GM19351 (cell line): ENCODE measurements at regions not wholly inside any gene's neighbourhood (a gene's known extent, or its start where the extent isn't known, plus 50 kb on each side); places are given as distances from the start of the nearest gene placed in this dataset.

Experiments used
- ATAC-seq: cut with Tn5 transposase; IDR thresholded peaks from one replicate; pipeline ENCODE4 v1.9.1; 2021; ENCODE audit warnings: mild to moderate bottlenecking, moderate library complexity; ENCODE audit not compliant: unreplicated experiment

DNA sequence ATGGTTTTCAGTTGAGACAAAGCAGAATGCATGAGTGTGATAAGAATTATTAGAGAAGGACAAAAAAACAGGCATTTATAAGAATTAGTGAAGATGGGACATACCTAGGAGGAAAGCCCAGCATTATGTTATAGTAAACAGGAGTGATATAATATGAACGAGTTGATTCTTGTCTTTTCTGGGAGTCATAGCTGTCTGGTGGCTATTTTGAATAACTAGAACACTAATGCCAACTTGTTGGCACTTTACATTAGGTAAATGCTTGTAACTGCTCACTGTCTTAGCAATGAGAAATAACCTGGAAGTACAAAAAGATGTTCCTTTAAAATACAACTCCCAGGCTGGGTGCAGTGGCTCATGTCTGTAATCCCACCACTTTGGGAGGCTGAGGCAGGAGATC is 540.8 kb upstream of the SPHKAP start:
- ATAC-seq, result no peak

- no peak for ATAC-seq
These were observed 539.4 kb upstream of the SPHKAP start for GRCh38 chr2:228720895-228721294.

DNA sequence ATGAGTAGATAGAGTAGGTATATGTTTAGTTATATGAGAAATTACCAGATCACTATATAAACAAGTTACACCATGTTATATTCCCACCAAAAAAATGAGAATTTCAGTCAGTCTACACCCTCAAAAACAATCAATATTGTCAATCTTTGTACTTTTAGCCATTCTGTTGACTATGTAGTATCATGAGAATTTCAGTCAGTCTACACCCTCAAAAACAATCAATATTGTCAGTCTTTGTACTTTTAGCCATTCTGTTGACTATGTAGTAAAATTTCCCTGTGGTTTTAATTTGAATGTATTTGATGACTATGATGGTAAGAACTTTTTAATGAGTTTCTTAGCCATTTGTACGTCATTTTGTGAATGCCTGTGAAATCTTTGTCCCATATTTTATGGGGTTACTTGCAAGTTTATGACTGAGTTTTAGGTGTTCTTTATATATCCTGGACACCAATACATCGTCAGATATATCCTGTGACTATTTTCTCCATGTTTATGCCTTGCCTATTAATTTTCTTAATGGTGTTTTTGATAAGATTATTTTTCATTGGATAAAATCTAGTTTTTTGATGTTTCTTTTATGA is 528.4 kb upstream of the SPHKAP start:
- ATAC-seq, result no peak

DNA sequence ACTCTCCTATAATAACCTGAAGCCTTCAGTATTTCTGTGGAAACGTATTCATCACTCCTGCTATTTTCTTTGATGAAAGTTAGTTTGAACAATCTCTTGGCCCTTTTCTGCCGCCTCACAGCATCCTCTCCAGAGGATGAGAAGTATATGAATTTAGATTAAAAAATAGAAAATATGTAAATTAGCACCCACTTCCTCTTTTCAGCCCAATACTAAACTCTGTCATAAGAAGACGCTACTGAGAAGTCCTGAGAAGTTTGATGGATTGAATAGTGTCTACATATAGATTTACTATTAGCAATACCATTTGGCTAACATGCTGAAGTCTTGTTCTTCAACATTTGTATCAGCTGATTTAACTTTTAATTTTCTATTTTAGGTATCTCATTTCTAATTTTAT is 526.4 kb upstream of the SPHKAP start:
- ATAC-seq, result no peak

DNA sequence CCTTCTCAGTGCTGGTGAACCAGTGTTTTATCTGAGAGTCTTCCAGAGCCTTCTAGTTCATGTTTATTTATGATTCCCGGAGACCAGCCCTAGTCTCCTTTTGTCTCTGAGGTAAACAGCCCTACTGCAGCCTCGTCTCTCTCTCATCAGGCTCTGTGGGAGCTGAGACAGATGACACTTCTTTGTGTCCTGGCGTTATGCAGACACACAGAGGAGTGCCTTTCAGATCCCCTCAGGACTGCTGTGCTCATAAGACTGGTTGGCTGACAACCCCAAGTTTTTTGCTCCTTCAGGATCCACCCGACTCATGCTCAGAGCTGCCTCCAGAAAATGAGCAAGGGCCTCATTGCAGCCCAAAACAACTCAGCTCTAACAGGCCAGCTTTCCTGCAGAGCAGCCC is 523.8 kb upstream of the SPHKAP start:
- ATAC-seq, result no peak

GRCh38 chr2:228703152-228703551 is 521.7 kb upstream of the SPHKAP start:
- no peak for ATAC-seq

GRCh38 chr2:228701506-228701905 is 520.0 kb upstream of the SPHKAP start:
- no peak for ATAC-seq

- no peak for ATAC-seq
These were observed 519.2 kb upstream of the SPHKAP start for GRCh38 chr2:228700638-228701037.

DNA sequence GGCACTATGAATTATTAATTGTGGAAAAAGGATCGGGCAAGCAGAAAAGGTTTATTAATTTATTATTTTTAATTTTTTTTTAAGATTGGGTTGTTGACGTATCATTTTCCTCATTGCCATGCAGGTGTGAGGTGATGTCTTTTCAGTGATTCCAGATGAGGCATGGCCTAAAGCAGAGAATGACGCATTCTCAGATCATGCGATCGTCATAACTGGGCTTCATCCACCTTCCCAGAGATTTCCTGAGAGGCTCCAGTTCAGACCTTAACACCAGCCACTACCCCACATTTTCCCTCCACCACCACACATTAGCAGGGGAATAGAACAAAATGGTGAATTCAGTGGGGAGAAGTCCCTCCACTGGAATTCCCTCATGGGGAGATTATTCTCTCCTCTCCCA is 518.4 kb upstream of the SPHKAP start:
- ATAC-seq, result no peak

GRCh38 chr2:228699400-228699799 is 517.9 kb upstream of the SPHKAP start:
- ATAC-seq, result no peak

GRCh38 chr2:228698963-228699362 is 517.5 kb upstream of the SPHKAP start:
- no peak for ATAC-seq

- no peak for ATAC-seq
These were observed 516.0 kb upstream of the SPHKAP start for GRCh38 chr2:228697456-228697855.

DNA sequence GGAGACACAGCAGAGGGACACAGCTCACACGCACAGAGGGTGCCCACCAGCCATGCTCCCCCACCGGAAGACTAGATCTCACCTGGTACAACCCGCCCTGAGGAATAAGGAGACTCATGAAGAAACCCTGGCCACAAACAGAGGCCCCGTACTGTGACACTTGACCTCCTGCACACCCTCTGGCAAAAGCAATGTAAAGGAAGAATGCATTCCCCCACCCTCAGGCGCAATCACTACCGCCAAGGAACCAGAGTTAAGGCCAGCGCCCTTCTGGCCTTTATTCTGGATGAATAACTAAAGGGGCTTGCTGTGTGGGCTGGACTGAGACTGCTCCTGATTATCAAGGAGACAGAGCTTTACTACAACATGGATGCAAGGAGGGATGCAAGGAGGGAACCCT is 509.2 kb upstream of the SPHKAP start:
- ATAC-seq, result no peak

- no peak for ATAC-seq
These were observed 507.6 kb upstream of the SPHKAP start for GRCh38 chr2:228689053-228689452.

DNA sequence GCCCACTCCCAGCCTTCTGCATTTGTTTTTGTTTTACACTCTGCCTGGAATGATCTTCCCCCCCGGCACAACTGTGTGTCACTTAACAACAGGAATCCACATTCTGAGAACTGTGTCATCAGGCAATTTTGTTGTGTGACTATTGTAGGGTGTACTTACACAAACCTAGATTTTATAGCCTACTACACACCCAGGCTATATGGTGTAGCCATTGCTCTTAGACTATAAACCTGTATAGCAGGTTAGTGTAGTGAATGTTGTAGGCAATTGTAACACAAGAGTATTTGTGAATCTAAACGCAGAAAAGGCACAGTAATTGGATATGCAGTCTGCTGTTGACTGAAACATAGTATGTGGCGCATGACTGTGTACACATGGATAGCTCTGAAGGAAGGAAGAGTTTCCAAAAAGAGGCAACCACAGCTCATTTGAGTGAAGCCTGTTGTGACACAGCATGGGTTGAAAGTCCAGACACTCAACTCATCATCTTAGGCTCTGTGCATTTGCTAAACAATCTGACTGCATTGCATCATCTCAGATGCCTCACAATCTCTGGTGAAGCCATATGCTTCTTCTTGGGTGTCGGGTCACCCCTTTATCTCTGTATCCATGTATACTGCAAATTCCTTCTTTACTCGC is 506.6 kb upstream of the SPHKAP start:
- no peak for ATAC-seq

GRCh38 chr2:228681979-228682378 is 500.5 kb upstream of the SPHKAP start:
- no peak for ATAC-seq

- ATAC-seq, result no peak
These were observed 499.9 kb upstream of the SPHKAP start for GRCh38 chr2:228681426-228681825.

GRCh38 chr2:228678110-228678509 is 496.6 kb upstream of the SPHKAP start:
- no peak for ATAC-seq

DNA sequence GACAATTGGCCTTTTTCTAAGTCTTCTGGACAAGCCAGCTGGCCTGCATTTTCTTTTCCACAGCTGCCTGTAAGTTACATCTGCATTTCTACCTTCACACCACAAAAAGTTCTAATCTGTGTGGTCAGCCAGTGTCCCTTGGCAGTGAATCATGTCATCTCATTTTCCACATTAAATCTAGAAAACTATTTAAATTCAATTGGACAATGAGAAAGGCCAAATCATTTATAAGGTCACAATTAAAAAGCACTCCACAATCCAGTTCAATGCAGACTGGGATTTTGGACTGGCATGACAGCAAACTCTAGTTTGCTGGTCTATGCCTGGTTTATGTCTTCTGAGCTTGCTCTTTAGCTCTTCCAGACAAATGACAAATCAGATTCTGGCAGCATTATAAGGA is 494.2 kb upstream of the SPHKAP start:
- ATAC-seq, result no peak

GRCh38 chr2:228675091-228675490 is 493.6 kb upstream of the SPHKAP start:
- ATAC-seq, result no peak

DNA sequence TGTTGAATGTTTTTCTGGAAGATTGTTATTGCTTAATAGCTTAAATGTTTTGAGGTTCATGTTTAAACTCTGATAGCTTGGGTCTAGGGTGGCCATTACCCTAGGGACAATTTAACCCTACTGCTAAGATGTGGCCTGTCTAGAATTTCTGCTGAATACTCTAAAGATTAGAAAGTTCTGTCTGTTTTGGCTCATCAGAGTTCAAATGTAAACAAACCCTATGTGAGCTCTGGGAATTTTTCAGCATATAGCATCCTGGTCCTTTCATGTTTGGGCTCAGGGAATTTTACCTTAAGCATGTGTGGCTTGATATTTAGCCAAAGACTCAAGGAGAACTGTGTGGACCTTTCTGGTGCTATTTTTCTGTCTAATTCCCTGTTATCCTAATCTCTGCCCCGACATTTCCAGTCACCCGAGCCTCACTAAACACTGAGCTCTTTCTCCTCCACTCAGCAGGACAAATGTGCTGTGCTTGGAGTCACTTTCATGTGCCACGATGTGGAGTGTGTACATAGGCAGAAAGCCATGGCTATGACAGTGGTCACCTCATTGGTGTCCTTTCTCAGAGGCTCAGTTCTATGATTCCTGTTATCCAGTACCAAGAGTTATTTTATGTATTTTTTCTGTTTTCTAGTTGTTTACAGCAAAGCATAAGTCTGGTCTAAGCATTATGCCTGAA is 492.5 kb upstream of the SPHKAP start:
- ATAC-seq, result no peak

DNA sequence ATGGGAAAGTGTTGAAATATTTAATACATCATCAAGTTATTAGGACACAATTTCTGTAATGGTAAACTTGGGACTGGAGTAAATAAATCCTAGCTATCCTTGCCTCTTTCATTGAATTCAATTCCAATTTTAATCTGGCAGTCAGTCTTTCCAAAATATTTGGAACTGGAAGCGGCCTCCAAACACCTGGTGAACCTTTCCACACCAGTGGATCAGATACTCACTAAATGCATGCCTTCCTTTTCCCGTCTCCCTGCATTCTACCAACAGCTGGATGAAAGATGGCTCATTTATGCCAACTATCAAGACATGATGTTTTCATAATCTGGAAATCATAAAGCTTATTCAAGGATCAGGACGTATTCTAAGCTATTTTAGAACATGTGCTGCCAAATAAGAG is 488.2 kb upstream of the SPHKAP start:
- no peak for ATAC-seq

- no peak for ATAC-seq
These were observed 483.7 kb upstream of the SPHKAP start for GRCh38 chr2:228665232-228665631.
